GM19238 (cell line): ENCODE measurements at regions not wholly inside any gene's neighbourhood (a gene's known extent, or its start where the extent isn't known, plus 50 kb on each side); places are given as distances from the start of the nearest gene placed in this dataset.

ENCODE experiments used
- DNase-seq: peaks from one replicate; pipeline ENCODE4 v3.0.0; 2011; ENCODE audit warnings: low spot score; ENCODE audit not compliant: insufficient read length

GRCh38 chr6:40754461-40755045 is 167.4 kb upstream of the LRFN2 start:
- no peak for DNase-seq

GRCh38 chr6:40753675-40754448 is 166.7 kb upstream of the LRFN2 start:
- DNase-seq = no peak

- no peak for DNase-seq
Measured at GRCh38 chr6:40753048-40753447, 165.9 kb upstream of the LRFN2 start.

GRCh38 chr6:40744835-40745234 is 157.7 kb upstream of the LRFN2 start:
- DNase-seq = no peak

GRCh38 chr6:40743690-40744446 is 156.7 kb upstream of the LRFN2 start:
- no peak for DNase-seq

- DNase-seq = no peak
Measured at GRCh38 chr6:40743226-40743625, 156.1 kb upstream of the LRFN2 start.

GRCh38 chr6:40740518-40740917 is 153.4 kb upstream of the LRFN2 start:
- DNase-seq = no peak

- DNase-seq = no peak
Measured at GRCh38 chr6:40738551-40739193, 151.5 kb upstream of the LRFN2 start.

- no peak for DNase-seq
Measured at GRCh38 chr6:40735521-40735920, 148.4 kb upstream of the LRFN2 start.

GRCh38 chr6:40735121-40735520 is 148.0 kb upstream of the LRFN2 start:
- no peak for DNase-seq

- DNase-seq = no peak
Measured at GRCh38 chr6:40734607-40735006, 147.4 kb upstream of the LRFN2 start.

- DNase-seq = no peak
Measured at GRCh38 chr6:40733770-40734396, 146.7 kb upstream of the LRFN2 start.

- no peak for DNase-seq
Measured at GRCh38 chr6:40733290-40733689, 146.1 kb upstream of the LRFN2 start.

- no peak for DNase-seq
Measured at GRCh38 chr6:40732878-40733277, 145.7 kb upstream of the LRFN2 start.

- no peak for DNase-seq
Measured at GRCh38 chr6:40728643-40729042, 141.5 kb upstream of the LRFN2 start.

- no peak for DNase-seq
Measured at GRCh38 chr6:40727271-40727670, 140.1 kb upstream of the LRFN2 start.

GRCh38 chr6:40726853-40727252 is 139.7 kb upstream of the LRFN2 start:
- no peak for DNase-seq

GRCh38 chr6:40725390-40725789 is 138.2 kb upstream of the LRFN2 start:
- DNase-seq = no peak

- no peak for DNase-seq
Measured at GRCh38 chr6:40724886-40725285, 137.7 kb upstream of the LRFN2 start.

GRCh38 chr6:40723967-40724366 is 136.8 kb upstream of the LRFN2 start:
- no peak for DNase-seq

- DNase-seq = no peak
Measured at GRCh38 chr6:40722553-40723258, 135.5 kb upstream of the LRFN2 start.
